GM23248 (cell line): ENCODE measurements at regions not wholly inside any gene's neighbourhood (a gene's known extent, or its start where the extent isn't known, plus 50 kb on each side); places are given as distances from the start of the nearest gene placed in this dataset.

Source experiments
- DNase-seq: peaks from one replicate; pipeline ENCODE4 v3.0.0-alpha.2; 2015
- H2AFZ ChIP-seq: fragments of 200-600 bp; sonication (generic); 2 replicates; pipeline ENCODE4 v1.6.1; 2016; ENCODE audit warnings: antibody characterized with exemption
- H3F3A ChIP-seq: fragments of 200-600 bp; sonication (generic); 2 replicates; pipeline ENCODE4 v1.6.1; 2016; ENCODE audit warnings: mild to moderate bottlenecking, antibody characterized with exemption, mixed run types; ENCODE audit not compliant: insufficient read depth
- H3K27ac ChIP-seq: fragments of 200-600 bp; sonication (generic); 2 replicates; pipeline ENCODE4 v1.5.1; 2016; ENCODE audit warnings: mild to moderate bottlenecking
- H3K27me3 ChIP-seq: fragments of 200-600 bp; sonication (generic); replicated peaks from 2 replicates; pipeline ENCODE4 v1.6.1; 2016; ENCODE audit warnings: mild to moderate bottlenecking; ENCODE audit not compliant: insufficient read depth
- H3K36me3 ChIP-seq: fragments of 200-600 bp; sonication (generic); 2 replicates; pipeline ENCODE4 v1.6.1; 2016; ENCODE audit warnings: low read depth, mild to moderate bottlenecking
- H3K4me1 ChIP-seq: fragments of 200-600 bp; sonication (generic); 2 replicates; pipeline ENCODE4 v1.6.1; 2016; ENCODE audit warnings: mild to moderate bottlenecking; ENCODE audit not compliant: insufficient read depth
- H3K4me2 ChIP-seq: fragments of 200-600 bp; sonication (generic); one replicate; pipeline ENCODE4 v1.6.1; 2016; ENCODE audit warnings: mild to moderate bottlenecking; ENCODE audit not compliant: unreplicated experiment
- H3K4me3 ChIP-seq: fragments of 200-600 bp; sonication (generic); 2 replicates; pipeline ENCODE4 v1.5.1; 2016; ENCODE audit warnings: mild to moderate bottlenecking
- H3K79me2 ChIP-seq: fragments of 200-600 bp; sonication (generic); 2 replicates; pipeline ENCODE4 v1.6.1; 2016; ENCODE audit warnings: mild to moderate bottlenecking; ENCODE audit not compliant: insufficient read depth
- H3K9ac ChIP-seq: fragments of 200-600 bp; sonication (generic); 2 replicates; pipeline ENCODE4 v1.6.1; 2016; ENCODE audit warnings: mild to moderate bottlenecking
- H3K9me2 ChIP-seq: fragments of 200-600 bp; sonication (generic); 2 replicates; pipeline ENCODE4 v1.6.1; 2016; ENCODE audit warnings: mixed run types, mild to moderate bottlenecking, moderate library complexity; ENCODE audit not compliant: insufficient read depth
- H3K9me3 ChIP-seq: fragments of 200-600 bp; sonication (generic); one replicate; pipeline ENCODE4 v1.6.1; 2017; ENCODE audit warnings: low read depth
- H4K20me1 ChIP-seq: fragments of 200-600 bp; sonication (generic); 2 replicates; pipeline ENCODE4 v1.6.0; 2016; ENCODE audit not compliant: insufficient read depth
- EZH2 ChIP-seq: fragments of 200-600 bp; sonication (generic); IDR thresholded peaks from 2 replicates; pipeline ENCODE4 v1.6.1; 2018; ENCODE audit warnings: antibody characterized with exemption, mild to moderate bottlenecking; ENCODE audit not compliant: insufficient read depth, poor library complexity, severe bottlenecking
- EZH2phosphoT487 ChIP-seq: fragments of 200-600 bp; sonication (generic); IDR thresholded peaks from 2 replicates; pipeline ENCODE4 v1.6.1; 2018; ENCODE audit warnings: antibody characterized with exemption, moderate library complexity, mild to moderate bottlenecking, low read depth; ENCODE audit not compliant: insufficient read depth
- WGBS, 2 experiments: methylation state at CpG; one replicate each; pipeline ENCODE4 v1.1.6; 2015 to 2017; ENCODE audit warnings: low lambda C conversion rate in 2 of 2, low coverage in 1 of 2; ENCODE audit errors: missing lambda C conversion rate in 2 of 2; 5-methylcytosine and 5-hydroxymethylcytosine counted together
- in situ Hi-C: fragments of 300-500 bp; cut with MboI; formaldehyde crosslinking; loops from 2 replicates; pipeline ENCODE4 v1.15.0; 2020

DNA sequence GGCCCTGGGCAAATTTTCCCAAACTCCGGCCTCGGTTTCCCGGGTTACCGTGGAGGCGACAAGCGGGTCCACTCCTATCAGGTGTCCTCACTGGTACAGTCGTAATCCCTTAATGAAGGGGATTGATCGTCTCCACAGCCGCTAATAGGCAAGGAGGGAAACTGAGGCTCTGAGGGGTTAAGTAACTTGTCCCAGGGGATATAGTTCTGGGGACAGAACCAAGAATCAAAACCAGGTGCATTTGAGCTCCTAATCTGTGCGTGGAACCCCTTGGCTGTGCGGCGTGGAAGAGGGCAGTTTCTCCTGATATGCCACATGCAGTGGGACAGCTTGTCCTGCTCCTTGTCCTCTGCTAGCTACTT is 157.2 kb downstream of the CYRIA start:
- WGBS, 2 experiments: 15 to 17% methylated on average over 12 of the region's 12 CpGs
- in situ Hi-C loops: no loop called here
- DNase-seq: no peak
- H2AFZ ChIP-seq: no peak overlapping the region
- no peaks in the 10 kb centered on the region for H3K4me1 ChIP-seq
- H3K27ac ChIP-seq: no peak overlapping the region
- H3K9ac ChIP-seq: no peak overlapping the region
- no peaks in the 10 kb centered on the region for H3F3A ChIP-seq
- TF ChIP-seq EZH2phosphoT487: no peak
- no peak for TF ChIP-seq EZH2
- no peak overlapping the region for H3K4me2 ChIP-seq
- peaks cover 19% of the 10 kb centered on the region for H3K27me3 ChIP-seq
- H3K79me2 ChIP-seq: no peaks in the 10 kb centered on the region
- no peaks in the 10 kb centered on the region for H4K20me1 ChIP-seq
- no peak overlapping the region for H3K4me3 ChIP-seq
- no peaks in the 10 kb centered on the region for H3K36me3 ChIP-seq
- no peaks in the 10 kb centered on the region for H3K9me3 ChIP-seq
- H3K9me2 ChIP-seq: no peaks in the 10 kb centered on the region

DNA sequence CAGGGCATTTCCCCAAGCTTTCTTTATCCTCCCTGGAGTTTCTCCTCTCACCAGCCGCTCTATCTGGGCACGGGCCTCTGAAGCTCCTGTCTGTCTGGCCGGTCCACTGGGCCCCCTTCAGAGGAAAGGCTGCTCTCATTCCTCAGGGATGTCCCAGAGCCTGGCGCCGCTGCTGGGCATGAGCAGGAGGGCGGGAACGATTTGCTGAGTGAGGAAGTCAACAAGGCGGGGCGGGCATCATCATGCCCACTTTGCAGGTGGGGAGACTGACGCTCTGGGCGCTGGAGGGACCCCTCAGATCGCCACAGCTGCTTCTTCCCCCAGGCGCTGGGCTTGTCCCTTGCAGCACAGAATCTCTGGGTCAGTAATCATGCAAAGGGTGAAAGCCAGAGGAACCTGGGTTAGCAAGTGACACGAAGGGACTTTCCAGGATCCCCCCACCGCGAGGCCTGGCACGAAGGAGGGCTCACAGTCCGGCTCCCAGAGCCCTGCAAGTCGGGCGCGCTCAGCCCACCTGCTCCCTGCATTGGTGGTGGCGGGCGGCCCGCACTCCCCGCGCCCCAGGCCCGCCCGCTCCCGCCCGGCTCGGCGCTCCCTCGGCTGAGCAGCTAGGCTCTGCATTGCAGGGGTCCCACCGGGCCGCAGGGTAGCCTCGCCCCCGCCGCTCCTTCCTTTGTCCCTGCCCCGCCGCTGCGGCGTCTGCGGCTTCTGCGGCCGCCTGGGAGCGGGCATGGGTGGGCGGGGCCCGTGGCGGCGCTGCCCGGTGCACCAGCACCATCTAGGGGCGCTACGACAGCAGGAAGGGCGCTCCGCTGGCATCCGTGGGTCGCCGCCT is 157.8 kb downstream of the CYRIA start:
- H3K79me2 ChIP-seq: no peaks in the 10 kb centered on the region
- H3F3A ChIP-seq: no peaks in the 10 kb centered on the region
- no peak overlapping the region for H3K9ac ChIP-seq
- H3K9me3 ChIP-seq: no peaks in the 10 kb centered on the region
- no peak overlapping the region for H3K4me2 ChIP-seq
- peaks cover 19% of the 10 kb centered on the region for H3K27me3 ChIP-seq
- peak; percentile 52 for DNase-seq
- 4% methylated on average over 43 to 57 of the region's 58 CpGs for WGBS, 2 experiments
- no peak overlapping the region for H2AFZ ChIP-seq
- H3K4me1 ChIP-seq: no peaks in the 10 kb centered on the region
- no peaks in the 10 kb centered on the region for H3K36me3 ChIP-seq
- H3K4me3 ChIP-seq: peak overlapping the region; percentile 16; the same call in 1 of the 2 replicates
- no peak overlapping the region for H3K27ac ChIP-seq
- no peaks in the 10 kb centered on the region for H4K20me1 ChIP-seq
- H3K9me2 ChIP-seq: no peaks in the 10 kb centered on the region
- in situ Hi-C loops: no loop called here
- no peak for TF ChIP-seq EZH2phosphoT487
- no peak for TF ChIP-seq EZH2

- Histone ChIP-seq H3K36me3 (no peaks in the 10 kb centered on the region), H4K20me1 (no peaks in the 10 kb centered on the region), H3F3A (no peaks in the 10 kb centered on the region), H3K4me2 (no peak overlapping the region), H3K27me3 (peaks cover 19% of the 10 kb centered on the region), H3K9me3 (no peaks in the 10 kb centered on the region), H3K4me1 (no peaks in the 10 kb centered on the region), H3K27ac (no peak overlapping the region), H2AFZ (no peak overlapping the region), H3K9me2 (no peaks in the 10 kb centered on the region), H3K79me2 (no peaks in the 10 kb centered on the region), H3K4me3 (no peak overlapping the region), H3K9ac (no peak overlapping the region)
- 53 to 56% methylated on average over 2 of the region's 2 CpGs for WGBS, 2 experiments
- no peak for DNase-seq
- TF ChIP-seq EZH2 (no peak), EZH2phosphoT487 (no peak)
- in situ Hi-C loops: no loop called here
Observed at GRCh38 chr2:16506366-16506765, 159.3 kb downstream of the CYRIA start.

DNA sequence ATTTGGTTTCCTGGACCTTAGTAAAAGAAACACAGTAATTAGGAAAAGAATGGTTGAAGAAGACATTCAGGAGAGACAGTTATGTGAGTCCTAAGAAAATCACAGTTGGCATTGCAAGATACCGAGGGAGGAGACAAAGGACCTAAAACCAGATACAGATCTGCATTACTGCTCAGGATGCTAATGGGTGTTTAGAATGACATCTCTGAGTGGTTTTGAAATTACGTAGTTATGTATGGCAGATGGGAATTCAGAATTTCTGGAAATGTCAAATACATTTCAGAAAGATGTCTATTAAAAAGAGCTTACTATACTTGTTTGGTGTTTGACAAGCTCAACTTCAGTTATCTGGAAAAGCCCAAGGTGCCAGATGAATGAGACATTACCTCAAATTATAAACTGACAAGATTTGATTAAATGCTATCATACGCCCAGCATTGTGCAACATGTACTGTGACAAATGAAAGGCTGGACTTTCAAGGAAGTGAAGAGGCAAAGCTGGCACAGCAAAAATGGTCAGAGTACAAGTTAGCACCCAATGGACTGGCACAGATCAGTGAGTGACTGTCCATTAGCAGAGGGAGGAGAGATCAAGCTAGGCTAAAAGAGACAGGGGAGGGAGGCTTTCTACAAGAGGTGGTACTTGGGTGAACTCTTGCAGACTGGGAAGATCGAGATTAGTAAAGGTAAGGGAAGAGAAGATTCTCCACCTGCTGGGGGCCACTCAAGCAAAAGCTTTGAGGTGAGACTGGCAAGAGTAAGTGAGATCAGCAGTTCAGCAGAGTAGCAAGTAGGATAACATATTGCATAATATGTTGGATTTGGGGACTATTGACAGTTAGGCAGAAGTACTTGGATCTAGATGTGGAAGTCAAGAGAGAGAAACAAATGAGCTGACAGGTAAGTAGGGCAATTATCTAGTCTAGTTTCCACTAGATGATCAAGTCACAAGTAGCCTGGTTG is 168.9 kb downstream of the CYRIA start:
- TF ChIP-seq EZH2phosphoT487 (no peak), EZH2 (no peak)
- no peak for DNase-seq
- Histone ChIP-seq H3K27me3 (no peaks in the 10 kb centered on the region), H3K4me3 (no peak overlapping the region), H3K27ac (no peak overlapping the region), H3K9me3 (no peaks in the 10 kb centered on the region), H2AFZ (no peak overlapping the region), H3K4me2 (no peak overlapping the region), H3K36me3 (no peaks in the 10 kb centered on the region), H3K79me2 (no peaks in the 10 kb centered on the region), H4K20me1 (no peaks in the 10 kb centered on the region), H3K9me2 (no peaks in the 10 kb centered on the region), H3K9ac (no peak overlapping the region), H3K4me1 (no peaks in the 10 kb centered on the region), H3F3A (no peaks in the 10 kb centered on the region)
- in situ Hi-C loops: loop anchor here (25.0 kb wide), 1 partner anchor 859 kb away; no protein-coding TSS in a partner anchor
- WGBS, 2 experiments: 11 to 18% methylated on average over 4 of the region's 4 CpGs
